Right renal cortex interstitium (tissue), 3 donors: ENCODE measurements at regions not wholly inside any gene's neighbourhood (a gene's known extent, or its start where the extent isn't known, plus 50 kb on each side); places are given as distances from the start of the nearest gene placed in this dataset.
"Not testable (repeated sequence)": the region's sequence is repeated elsewhere in the genome, so short reads cannot be mapped to it uniquely, and the experiment has no call there.

Experiments used
- DNase-seq, 3 donors: peaks; one replicate each; pipeline ENCODE4 v3.0.0-alpha.2; 2013; ENCODE audit warnings: low read depth in 3 of 3, low spot score in 2 of 3

- DNase-seq = no peak
These were observed 1593.1 kb upstream of the RAG2 start for GRCh38 chr11:38191101-38191500.

- no peak for DNase-seq
These were observed 1584.3 kb upstream of the RAG2 start for GRCh38 chr11:38182126-38182866.

- DNase-seq = no peak
These were observed 1578.8 kb upstream of the RAG2 start for GRCh38 chr11:38176686-38177322.

GRCh38 chr11:38173676-38174075 is 1575.6 kb upstream of the RAG2 start:
- DNase-seq = no peak

- DNase-seq = no peak
These were observed 1571.2 kb upstream of the RAG2 start for GRCh38 chr11:38169286-38169685.

- no peak for DNase-seq
These were observed 1565.5 kb upstream of the RAG2 start for GRCh38 chr11:38163526-38163925.

- DNase-seq = no peak
These were observed 1562.4 kb upstream of the RAG2 start for GRCh38 chr11:38160433-38160832.

- no peak for DNase-seq
These were observed 1561.0 kb upstream of the RAG2 start for GRCh38 chr11:38159038-38159437.

GRCh38 chr11:38156495-38157146 is 1558.6 kb upstream of the RAG2 start:
- no peak for DNase-seq

GRCh38 chr11:38155856-38156255 is 1557.8 kb upstream of the RAG2 start:
- no peak for DNase-seq

- no peak for DNase-seq
These were observed 1555.9 kb upstream of the RAG2 start for GRCh38 chr11:38153985-38154384.

- no peak for DNase-seq
These were observed 1545.8 kb upstream of the RAG2 start for GRCh38 chr11:38143852-38144251.

GRCh38 chr11:38138972-38139371 is 1540.9 kb upstream of the RAG2 start:
- DNase-seq = no peak

GRCh38 chr11:38136887-38137286 is 1538.9 kb upstream of the RAG2 start:
- DNase-seq = no peak

- DNase-seq = no peak
These were observed 1533.5 kb upstream of the RAG2 start for GRCh38 chr11:38131535-38131934.

GRCh38 chr11:38130976-38131375 is 1532.9 kb upstream of the RAG2 start:
- DNase-seq = no peak

GRCh38 chr11:38130514-38130913 is 1532.5 kb upstream of the RAG2 start:
- no peak for DNase-seq

- no peak for DNase-seq
These were observed 1525.6 kb upstream of the RAG2 start for GRCh38 chr11:38123673-38124072.

GRCh38 chr11:38116616-38117015 is 1518.6 kb upstream of the RAG2 start:
- DNase-seq = not testable (repeated sequence)

GRCh38 chr11:38115381-38115780 is 1517.3 kb upstream of the RAG2 start:
- DNase-seq = not testable (repeated sequence)

- no peak for DNase-seq
These were observed 1502.9 kb upstream of the RAG2 start for GRCh38 chr11:38100836-38101462.
